Thyroid gland (tissue), 4 donors: ENCODE measurements at regions not wholly inside any gene's neighbourhood (a gene's known extent, or its start where the extent isn't known, plus 50 kb on each side); places are given as distances from the start of the nearest gene placed in this dataset.

Experiments
- CTCF ChIP-seq, 6 experiments: fragments of 200-600 bp in 3 of 6; fragments of 450-650 bp in 3 of 6; sonication (generic) in 3 of 6; IDR thresholded peaks; one replicate each; pipeline ENCODE4 v1.5.1; 2016 to 2019; ENCODE audit warnings: antibody characterized with exemption in 6 of 6, mild to moderate bottlenecking in 2 of 6, inconsistent platforms in 1 of 6, moderate library complexity in 1 of 6
- POLR2A ChIP-seq, 2 donors: fragments of 450-650 bp; IDR thresholded peaks; one replicate each; pipeline ENCODE4 v1.6.1; 2017; ENCODE audit warnings: antibody characterized with exemption in 2 of 2, mild to moderate bottlenecking in 2 of 2, moderate library complexity in 1 of 2

GRCh38 chr4:85257817-85258370 lies 217.1 kb upstream of the ARHGAP24 start:
- TF ChIP-seq CTCF (IDR thresholded peaks at IDR 0.05): no peak
- TF ChIP-seq POLR2A (IDR thresholded peaks at IDR 0.05): no peak
